GM10266 (cell line): ENCODE measurements at regions not wholly inside any gene's neighbourhood (a gene's known extent, or its start where the extent isn't known, plus 50 kb on each side); places are given as distances from the start of the nearest gene placed in this dataset.

Experiments used
- DNase-seq: peaks from one replicate; pipeline ENCODE4 v3.0.0; 2012; ENCODE audit errors: extremely low spot score
- TF ChIP-seq, protein P1 (sequence below): IDR thresholded peaks from 2 replicates; pipeline ENCODE4 v1.5.1; 2012; ENCODE audit warnings: mild to moderate bottlenecking, low read depth; ENCODE audit not compliant: control insufficient read depth, insufficient read depth; ENCODE audit errors: missing control alignments

DNA sequence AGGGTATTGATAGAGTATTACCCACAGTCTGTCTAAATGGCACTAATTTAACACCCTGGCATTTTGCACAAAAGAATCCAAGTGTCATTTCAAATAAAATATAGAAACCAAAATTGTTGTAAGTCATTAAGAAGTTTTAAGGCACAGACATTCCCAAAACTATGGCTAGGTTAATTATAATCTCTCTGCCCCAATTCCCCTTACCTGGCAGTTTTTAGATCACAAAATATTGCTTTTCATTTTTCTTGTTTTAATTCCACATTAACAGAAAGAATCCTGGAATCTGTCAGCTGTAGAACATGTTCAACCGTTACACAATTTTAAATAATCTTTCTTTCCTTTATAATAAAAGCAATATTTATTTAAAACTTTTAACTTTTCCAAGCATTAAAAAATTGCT is 56.1 kb upstream of the PALS2 start:
- no peak for DNase-seq
- TF ChIP-seq, protein P1, sequence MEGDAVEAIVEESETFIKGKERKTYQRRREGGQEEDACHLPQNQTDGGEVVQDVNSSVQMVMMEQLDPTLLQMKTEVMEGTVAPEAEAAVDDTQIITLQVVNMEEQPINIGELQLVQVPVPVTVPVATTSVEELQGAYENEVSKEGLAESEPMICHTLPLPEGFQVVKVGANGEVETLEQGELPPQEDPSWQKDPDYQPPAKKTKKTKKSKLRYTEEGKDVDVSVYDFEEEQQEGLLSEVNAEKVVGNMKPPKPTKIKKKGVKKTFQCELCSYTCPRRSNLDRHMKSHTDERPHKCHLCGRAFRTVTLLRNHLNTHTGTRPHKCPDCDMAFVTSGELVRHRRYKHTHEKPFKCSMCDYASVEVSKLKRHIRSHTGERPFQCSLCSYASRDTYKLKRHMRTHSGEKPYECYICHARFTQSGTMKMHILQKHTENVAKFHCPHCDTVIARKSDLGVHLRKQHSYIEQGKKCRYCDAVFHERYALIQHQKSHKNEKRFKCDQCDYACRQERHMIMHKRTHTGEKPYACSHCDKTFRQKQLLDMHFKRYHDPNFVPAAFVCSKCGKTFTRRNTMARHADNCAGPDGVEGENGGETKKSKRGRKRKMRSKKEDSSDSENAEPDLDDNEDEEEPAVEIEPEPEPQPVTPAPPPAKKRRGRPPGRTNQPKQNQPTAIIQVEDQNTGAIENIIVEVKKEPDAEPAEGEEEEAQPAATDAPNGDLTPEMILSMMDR: no peak

DNA sequence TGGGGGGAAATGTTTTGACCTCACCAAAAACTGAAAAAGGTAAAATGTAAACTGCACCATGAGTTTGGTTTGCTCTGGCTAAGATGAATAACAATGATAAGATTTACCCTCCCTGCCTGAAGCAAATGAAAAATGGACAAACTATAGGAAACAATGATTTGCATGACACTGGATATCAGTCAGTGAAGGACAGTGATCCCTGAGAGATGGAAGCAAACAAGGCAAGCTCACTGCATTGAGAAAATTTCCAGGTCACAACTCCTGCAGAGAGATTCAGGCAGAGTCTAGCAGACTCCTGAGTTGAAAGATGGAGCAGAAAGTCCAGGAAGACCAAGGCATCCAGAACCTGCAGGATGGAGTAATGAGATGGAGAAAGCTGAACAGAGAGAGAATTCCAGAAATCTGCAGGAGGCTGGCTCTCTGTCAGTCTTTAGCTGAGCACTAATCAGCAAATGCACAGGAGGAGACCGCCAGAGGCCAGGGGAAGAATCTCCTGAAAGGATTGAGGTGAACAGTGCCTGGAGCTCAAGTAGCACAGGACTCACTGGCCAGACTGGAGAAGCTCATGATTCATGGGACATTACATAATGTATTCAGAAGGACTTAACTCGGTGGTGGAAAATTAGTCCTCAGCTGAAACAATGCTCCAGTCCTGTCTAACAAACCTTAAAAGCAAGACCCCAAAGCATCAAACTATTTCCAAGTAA is 51.2 kb upstream of the PALS2 start:
- DNase-seq: no peak
- TF ChIP-seq, protein P1: no peak
